ENCODE measurements at regions not wholly inside any gene's neighbourhood (a gene's known extent, or its start where the extent isn't known, plus 50 kb on each side); places are given as distances from the start of the nearest gene placed in this dataset.

GRCh38 chr4:33060674-33061542 lies 2340.7 kb downstream of the PCDH7 start:
- DNase-seq (ENCODE audit: low read depth, low spot score), result peak; percentile 47

- DNase-seq (ENCODE audit: low read depth, low spot score), result no peak
These were observed 2341.6 kb downstream of the PCDH7 start for GRCh38 chr4:33061727-33062126.

GRCh38 chr4:33062155-33062806 lies 2342.1 kb downstream of the PCDH7 start:
- no peak for DNase-seq (ENCODE audit: low read depth, low spot score)

- DNase-seq (ENCODE audit: low read depth, low spot score), result no peak
These were observed 2343.1 kb downstream of the PCDH7 start for GRCh38 chr4:33063241-33063640.

GRCh38 chr4:33064238-33064637 lies 2344.1 kb downstream of the PCDH7 start:
- DNase-seq (ENCODE audit: low read depth, low spot score), result no peak

GRCh38 chr4:33065749-33066148 lies 2345.6 kb downstream of the PCDH7 start:
- no peak for DNase-seq (ENCODE audit: low read depth, low spot score)

- DNase-seq (ENCODE audit: low read depth, low spot score), result no peak
These were observed 2347.1 kb downstream of the PCDH7 start for GRCh38 chr4:33067221-33067620.

GRCh38 chr4:33068539-33068938 lies 2348.4 kb downstream of the PCDH7 start:
- DNase-seq (ENCODE audit: low read depth, low spot score), result no peak

GRCh38 chr4:33071535-33071934 lies 2351.4 kb downstream of the PCDH7 start:
- DNase-seq (ENCODE audit: low read depth, low spot score), result no peak

- DNase-seq (ENCODE audit: low read depth, low spot score), result no peak
These were observed 2352.3 kb downstream of the PCDH7 start for GRCh38 chr4:33072298-33073089.

- DNase-seq (ENCODE audit: low read depth, low spot score), result peak; percentile 3
These were observed 2353.6 kb downstream of the PCDH7 start for GRCh38 chr4:33073811-33074210.

GRCh38 chr4:33078145-33078544 lies 2358.0 kb downstream of the PCDH7 start:
- no peak for DNase-seq (ENCODE audit: low read depth, low spot score)

GRCh38 chr4:33080275-33080674 lies 2360.1 kb downstream of the PCDH7 start:
- DNase-seq (ENCODE audit: low read depth, low spot score), result no peak

- DNase-seq (ENCODE audit: low read depth, low spot score), result no peak
These were observed 2365.5 kb downstream of the PCDH7 start for GRCh38 chr4:33085709-33086108.

- no peak for DNase-seq (ENCODE audit: low read depth, low spot score)
These were observed 2366.3 kb downstream of the PCDH7 start for GRCh38 chr4:33086331-33086925.

- DNase-seq (ENCODE audit: low read depth, low spot score), result no peak
These were observed 2368.5 kb downstream of the PCDH7 start for GRCh38 chr4:33088713-33089112.

GRCh38 chr4:33090910-33091309 lies 2370.7 kb downstream of the PCDH7 start:
- no peak for DNase-seq (ENCODE audit: low read depth, low spot score)

GRCh38 chr4:33091961-33092360 lies 2371.8 kb downstream of the PCDH7 start:
- DNase-seq (ENCODE audit: low read depth, low spot score), result no peak

- no peak for DNase-seq (ENCODE audit: low read depth, low spot score)
These were observed 2384.1 kb downstream of the PCDH7 start for GRCh38 chr4:33104273-33104672.

- no peak for DNase-seq (ENCODE audit: low read depth, low spot score)
These were observed 2387.6 kb downstream of the PCDH7 start for GRCh38 chr4:33107814-33108213.

- DNase-seq (ENCODE audit: low read depth, low spot score), result no peak
These were observed 2390.9 kb downstream of the PCDH7 start for GRCh38 chr4:33111117-33111516.

- no peak for DNase-seq (ENCODE audit: low read depth, low spot score)
These were observed 2396.7 kb downstream of the PCDH7 start for GRCh38 chr4:33116871-33117270.
